NCI-H1417 treated with DMSO at 0.1 percent for 48 hours (cell line): ENCODE measurements at regions not wholly inside any gene's neighbourhood (a gene's known extent, or its start where the extent isn't known, plus 50 kb on each side); places are given as distances from the start of the nearest gene placed in this dataset.
A peak's percentile ranks its signal among the peaks of the same experiment; 100 is the strongest.
"Not testable (repeated sequence)": the region's sequence is repeated elsewhere in the genome, so short reads cannot be mapped to it uniquely, and the experiment has no call there.

Experiments
- DNase-seq: peaks from one replicate; lab custom pipeline; 2025; lab: John Stamatoyannopoulos, UW

DNA sequence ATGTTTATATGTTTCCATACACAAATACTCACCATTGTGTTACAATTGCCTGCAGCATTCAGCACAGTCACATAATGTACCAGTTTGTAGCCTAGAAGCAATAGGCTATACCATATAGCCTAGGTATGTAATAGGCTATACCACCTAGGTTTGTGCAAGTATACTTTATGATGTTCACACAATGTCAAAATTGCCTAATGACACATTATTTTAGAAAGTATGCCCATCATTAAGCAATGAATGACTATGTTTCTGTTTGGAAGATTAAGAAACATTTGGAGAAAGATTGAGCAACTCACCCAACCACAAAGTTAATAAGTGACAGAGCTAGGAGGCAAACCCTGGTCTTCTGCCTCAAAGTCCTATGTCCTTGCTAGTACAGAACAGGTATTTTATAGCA, 96.8 kb upstream of the GRIA3 start:
- DNase-seq, result no peak

DNA sequence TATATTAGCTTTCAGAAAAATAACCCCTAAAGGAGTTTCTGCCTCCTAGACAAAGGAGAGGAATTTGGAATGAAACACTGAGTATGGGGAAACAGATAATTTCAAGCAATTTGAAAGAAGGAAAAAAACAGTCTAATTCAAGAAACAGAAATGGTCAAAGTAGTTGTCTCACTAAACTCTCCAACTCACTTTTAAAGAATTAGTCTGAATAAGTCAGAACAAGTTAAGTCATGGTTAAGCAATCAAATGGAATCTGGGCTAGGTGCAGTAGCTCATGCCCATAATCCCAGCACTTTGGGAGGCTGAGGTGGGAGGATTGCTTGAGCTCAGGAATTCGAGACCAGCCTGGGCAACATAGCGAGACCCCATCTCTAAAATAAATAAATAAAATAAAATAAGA, 95.7 kb upstream of the GRIA3 start:
- DNase-seq, result no peak

DNA sequence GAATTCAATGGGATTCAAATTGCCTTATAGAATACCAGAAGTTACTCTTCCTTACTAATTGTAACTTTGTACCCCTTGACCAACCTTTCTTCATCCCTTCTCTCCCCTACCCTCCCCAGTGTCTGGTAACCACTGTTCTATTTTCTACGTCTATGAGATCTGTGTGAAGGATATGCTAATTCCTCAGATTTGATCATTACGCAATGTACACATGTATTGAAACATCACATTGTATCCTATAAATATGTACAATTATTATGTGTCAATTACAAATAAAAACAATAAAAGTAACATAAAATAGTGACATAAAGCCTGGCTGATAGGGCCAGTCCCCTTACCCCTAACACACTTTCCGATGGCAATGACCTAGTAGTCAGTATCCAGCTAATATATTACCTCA, 95.1 kb upstream of the GRIA3 start:
- no peak for DNase-seq

DNA sequence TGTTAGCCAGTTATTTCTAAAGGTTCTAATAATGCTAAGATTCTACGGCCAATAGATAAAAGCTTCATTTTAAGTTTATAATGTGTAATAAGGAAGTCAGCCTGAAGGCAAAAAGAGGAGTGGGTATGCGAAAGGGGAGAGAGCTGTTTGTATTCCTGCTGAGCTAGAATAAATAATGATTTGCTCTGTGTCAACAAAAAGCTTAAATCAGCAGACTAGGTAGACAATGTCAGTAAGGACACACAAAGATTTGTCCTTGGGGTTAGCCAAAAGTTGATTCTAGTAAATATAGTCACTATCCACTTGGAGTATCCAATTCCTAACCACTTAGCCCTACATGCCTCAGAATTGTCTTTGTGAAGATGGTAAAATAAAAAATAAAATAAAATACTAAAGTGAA, 90.3 kb upstream of the GRIA3 start:
- peak; percentile 19 for DNase-seq

DNA sequence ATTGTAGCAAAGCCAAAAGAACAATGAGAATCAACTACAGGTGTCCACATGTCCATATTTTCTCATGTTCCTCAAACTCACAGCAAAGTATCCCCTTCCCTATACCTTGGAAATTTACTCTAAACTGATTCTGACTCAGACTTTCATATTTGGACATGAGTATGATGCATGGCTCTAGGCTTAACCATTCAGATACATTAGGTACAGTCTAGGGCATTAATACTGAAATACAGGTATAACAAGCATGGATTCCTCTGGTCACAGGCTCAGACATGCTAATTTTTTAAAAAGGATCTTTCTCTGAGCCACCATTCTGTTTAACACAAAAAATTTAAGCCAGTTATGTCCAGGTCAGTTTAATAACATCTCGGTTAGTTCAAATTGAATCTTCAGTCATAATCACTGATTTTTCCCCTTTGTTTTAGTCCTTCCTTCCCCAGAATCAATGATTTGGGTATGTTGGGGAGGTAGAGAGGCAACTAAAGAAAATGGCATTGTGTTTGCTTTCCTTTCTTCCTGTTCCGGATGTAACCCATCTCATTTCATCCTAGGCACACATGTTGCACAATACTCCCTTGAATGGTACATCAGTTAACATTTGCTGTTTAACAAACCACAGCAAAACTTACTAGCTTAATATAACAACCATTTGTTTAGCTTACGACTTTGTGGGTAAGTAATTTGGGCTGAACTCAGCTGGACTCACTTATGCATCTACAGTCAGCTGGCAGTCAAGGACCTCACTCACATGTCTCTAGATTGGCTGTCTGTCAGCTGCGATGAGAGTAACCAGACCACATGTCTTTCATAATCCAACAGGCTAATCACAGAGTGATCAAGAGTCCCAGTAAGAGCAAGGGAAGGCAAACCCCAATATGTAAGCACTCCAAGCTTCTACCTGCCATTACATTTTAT, 75.3 kb upstream of the GRIA3 start:
- DNase-seq, result no peak

DNA sequence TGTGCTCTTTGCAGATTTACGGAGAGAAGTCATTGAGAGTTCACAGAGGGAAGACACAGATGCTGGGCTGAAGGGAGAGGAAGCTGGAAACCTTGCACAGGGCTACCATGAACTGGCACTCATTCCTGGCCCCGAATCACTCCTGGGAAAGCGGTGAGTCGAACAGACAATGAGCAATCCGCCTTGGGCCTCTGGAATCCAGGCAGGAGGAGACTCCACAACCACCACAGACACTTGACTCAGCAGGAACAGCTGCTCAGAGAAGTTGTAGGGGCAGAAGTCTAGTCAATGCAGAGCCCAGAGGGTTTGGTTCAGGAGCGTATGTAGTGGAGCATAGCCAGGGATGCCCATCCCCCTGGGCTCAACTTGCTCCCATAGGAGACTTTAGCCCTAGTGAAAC, 62.8 kb upstream of the GRIA3 start:
- DNase-seq, result no peak

DNA sequence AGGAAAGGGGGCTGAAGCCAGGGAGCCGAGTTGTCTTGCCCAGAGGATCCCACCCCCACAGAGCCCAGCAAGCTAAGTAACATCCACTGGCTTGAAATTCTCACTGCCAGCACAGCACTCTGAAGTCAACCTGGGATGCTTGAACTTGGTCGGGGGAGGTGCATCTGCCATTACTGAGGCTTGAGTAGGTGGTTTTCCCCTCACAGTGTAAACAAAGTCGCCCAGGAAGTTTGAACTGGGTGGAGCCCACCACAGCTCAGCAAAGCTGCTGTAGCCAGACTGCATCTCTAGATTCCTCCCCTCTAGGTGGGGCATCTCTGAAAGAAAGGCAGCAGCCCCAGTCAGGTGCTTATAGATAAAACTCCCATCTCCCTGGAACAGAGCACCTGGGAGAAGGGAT, 54.3 kb upstream of the GRIA3 start:
- not testable (repeated sequence) for DNase-seq
